Hepatocyte (in vitro differentiated cells): ENCODE measurements at regions not wholly inside any gene's neighbourhood (a gene's known extent, or its start where the extent isn't known, plus 50 kb on each side); places are given as distances from the start of the nearest gene placed in this dataset.

Experiments used
- DNase-seq: peaks from one replicate; pipeline ENCODE4 v3.0.0-alpha.2; 2016; ENCODE audit warnings: low spot score
- H2AFZ ChIP-seq: fragments of 200-600 bp; sonication (generic); 2 replicates; pipeline ENCODE4 v1.6.0; 2016; ENCODE audit warnings: antibody characterized with exemption, mild to moderate bottlenecking
- H3K27ac ChIP-seq: fragments of 200-600 bp; sonication (generic); 2 replicates; pipeline ENCODE4 v1.5.1; 2016; ENCODE audit warnings: mild to moderate bottlenecking
- H3K27me3 ChIP-seq: fragments of 200-600 bp; sonication (generic); 2 replicates; pipeline ENCODE4 v1.6.1; 2016
- H3K36me3 ChIP-seq: fragments of 200-600 bp; sonication (generic); replicated peaks from 2 replicates; pipeline ENCODE4 v1.5.1; 2016; ENCODE audit warnings: low read depth; ENCODE audit not compliant: insufficient read depth
- H3K4me1 ChIP-seq: fragments of 200-600 bp; sonication (generic); 2 replicates; pipeline ENCODE4 v1.5.1; 2016; ENCODE audit warnings: mild to moderate bottlenecking, moderate library complexity; ENCODE audit not compliant: insufficient read depth
- H3K4me2 ChIP-seq: fragments of 200-600 bp; sonication (generic); 2 replicates; pipeline ENCODE4 v1.6.0; 2016
- H3K4me3 ChIP-seq: fragments of 200-600 bp; sonication (generic); 2 replicates; pipeline ENCODE4 v1.5.1; 2016; ENCODE audit warnings: mild to moderate bottlenecking
- H3K79me2 ChIP-seq: fragments of 200-600 bp; sonication (generic); 2 replicates; pipeline ENCODE4 v1.6.0; 2017; ENCODE audit warnings: mild to moderate bottlenecking
- H3K9me2 ChIP-seq: fragments of 200-600 bp; sonication (generic); replicated peaks from 2 replicates; pipeline ENCODE4 v1.6.0; 2017; ENCODE audit warnings: mild to moderate bottlenecking; ENCODE audit not compliant: insufficient read depth
- H3K9me3 ChIP-seq: fragments of 200-600 bp; sonication (generic); 2 replicates; pipeline ENCODE4 v1.5.1; 2016; ENCODE audit warnings: low read depth, mild to moderate bottlenecking
- H4K20me1 ChIP-seq: fragments of 200-600 bp; sonication (generic); 2 replicates; pipeline ENCODE4 v1.6.0; 2016; ENCODE audit warnings: mild to moderate bottlenecking; ENCODE audit not compliant: insufficient read depth, poor library complexity, severe bottlenecking
- CTCF ChIP-seq: fragments of 200-600 bp; sonication (generic); IDR thresholded peaks from 2 replicates; pipeline ENCODE4 v1.5.1; 2016; ENCODE audit warnings: antibody characterized with exemption, mild to moderate bottlenecking; ENCODE audit not compliant: poor library complexity
- EZH2 ChIP-seq: fragments of 200-600 bp; sonication (generic); IDR thresholded peaks from 2 replicates; pipeline ENCODE4 v1.6.1; 2016; ENCODE audit warnings: antibody characterized with exemption, mild to moderate bottlenecking, borderline replicate concordance
- EZH2phosphoT487 ChIP-seq: fragments of 200-600 bp; sonication (generic); IDR thresholded peaks from one replicate; pipeline ENCODE4 v1.6.1; 2018; ENCODE audit warnings: antibody characterized with exemption, mild to moderate bottlenecking, low read depth, moderate library complexity; ENCODE audit not compliant: unreplicated experiment, severe bottlenecking
- WGBS: methylation state at CpG from one replicate; pipeline ENCODE4 v1.1.6; 2016; ENCODE audit warnings: low lambda C conversion rate; ENCODE audit errors: missing lambda C conversion rate; 5-methylcytosine and 5-hydroxymethylcytosine counted together

GRCh38 chr1:209485167-209485566 lies 98.3 kb upstream of the CAMK1G start:
- no peak overlapping the region for H3K27ac ChIP-seq
- peak; percentile 46 for DNase-seq
- 80% methylated on average over 2 of the region's 2 CpGs for WGBS
- H3K9me3 ChIP-seq = no peaks in the 10 kb centered on the region
- no peaks in the 10 kb centered on the region for H3K36me3 ChIP-seq
- H3K79me2 ChIP-seq = no peaks in the 10 kb centered on the region
- H3K9me2 ChIP-seq = no peaks in the 10 kb centered on the region
- no peak overlapping the region for H3K4me3 ChIP-seq
- H2AFZ ChIP-seq = no peak overlapping the region
- H3K27me3 ChIP-seq = no peaks in the 10 kb centered on the region
- H3K4me1 ChIP-seq = no peaks in the 10 kb centered on the region
- TF ChIP-seq EZH2phosphoT487 (no peak), CTCF (no peak), EZH2 (no peak)
- no peaks in the 10 kb centered on the region for H4K20me1 ChIP-seq
- no peak overlapping the region for H3K4me2 ChIP-seq

GRCh38 chr1:209485751-209486150 lies 97.8 kb upstream of the CAMK1G start:
- Histone ChIP-seq H3K4me2 (no peak overlapping the region), H3K36me3 (no peaks in the 10 kb centered on the region), H3K9me3 (no peaks in the 10 kb centered on the region), H3K4me1 (no peaks in the 10 kb centered on the region), H3K4me3 (no peak overlapping the region), H3K27ac (no peak overlapping the region), H3K9me2 (no peaks in the 10 kb centered on the region), H3K27me3 (peaks cover under 1% of the 10 kb centered on the region), H3K79me2 (no peaks in the 10 kb centered on the region), H4K20me1 (no peaks in the 10 kb centered on the region), H2AFZ (no peak overlapping the region)
- DNase-seq = no peak
- TF ChIP-seq EZH2phosphoT487 (no peak), CTCF (no peak), EZH2 (no peak)
- WGBS = 62% methylated on average over 3 of the region's 3 CpGs

- Histone ChIP-seq H3K9me3 (no peaks in the 10 kb centered on the region), H3K4me3 (no peak overlapping the region), H3K36me3 (no peaks in the 10 kb centered on the region), H3K27ac (no peak overlapping the region), H3K79me2 (no peaks in the 10 kb centered on the region), H3K4me2 (no peak overlapping the region), H3K27me3 (peaks cover 5% of the 10 kb centered on the region), H3K9me2 (no peaks in the 10 kb centered on the region), H2AFZ (no peak overlapping the region), H4K20me1 (no peaks in the 10 kb centered on the region), H3K4me1 (no peaks in the 10 kb centered on the region)
- 87% methylated on average over 1 of the region's 1 CpG for WGBS
- TF ChIP-seq EZH2phosphoT487 (no peak), EZH2 (no peak), CTCF (no peak)
- no peak for DNase-seq
Observed at GRCh38 chr1:209486861-209487593, 96.5 kb upstream of the CAMK1G start.
